ENCODE measurements at regions not wholly inside any gene's neighbourhood (a gene's known extent, or its start where the extent isn't known, plus 50 kb on each side); places are given as distances from the start of the nearest gene placed in this dataset.
"Not testable (repeated sequence)": the region's sequence is repeated elsewhere in the genome, so short reads cannot be mapped to it uniquely, and the experiment has no call there.

GRCh38 chr6:145147981-145148749, 587.2 kb downstream of the EPM2A start:
- intact Hi-C loops (cut with DNase I): no loop called here
- DNase-seq (ENCODE audit: low spot score): no peak

- intact Hi-C loops (cut with DNase I): no loop called here
- DNase-seq (ENCODE audit: low spot score): no peak
These were observed 586.5 kb downstream of the EPM2A start for GRCh38 chr6:145148776-145149175.

GRCh38 chr6:145151624-145152023, 583.7 kb downstream of the EPM2A start:
- intact Hi-C loops (cut with DNase I): no loop called here
- DNase-seq (ENCODE audit: low spot score): no peak

- intact Hi-C loops (cut with DNase I): no loop called here
- no peak for DNase-seq (ENCODE audit: low spot score)
These were observed 581.8 kb downstream of the EPM2A start for GRCh38 chr6:145153495-145153894.

- intact Hi-C loops (cut with DNase I): no loop called here
- DNase-seq (ENCODE audit: low spot score): no peak
These were observed 579.9 kb downstream of the EPM2A start for GRCh38 chr6:145155411-145155810.

GRCh38 chr6:145155873-145156782, 579.2 kb downstream of the EPM2A start:
- DNase-seq (ENCODE audit: low spot score): no peak
- intact Hi-C loops (cut with DNase I): no loop called here

GRCh38 chr6:145158636-145159035, 576.7 kb downstream of the EPM2A start:
- intact Hi-C loops (cut with DNase I); DNase-seq (ENCODE audit: low spot score): not testable (repeated sequence)

GRCh38 chr6:145159921-145160320, 575.4 kb downstream of the EPM2A start:
- DNase-seq (ENCODE audit: low spot score): no peak
- intact Hi-C loops (cut with DNase I): no loop called here

GRCh38 chr6:145161501-145161900, 573.8 kb downstream of the EPM2A start:
- intact Hi-C loops (cut with DNase I): no loop called here
- no peak for DNase-seq (ENCODE audit: low spot score)

GRCh38 chr6:145169726-145170224, 565.5 kb downstream of the EPM2A start:
- intact Hi-C loops (cut with DNase I): loop anchor here in 1 of 2 donors (10.0 kb wide), 1 partner anchor 715 kb away; no protein-coding TSS in a partner anchor
- DNase-seq (ENCODE audit: low spot score): no peak

- intact Hi-C loops (cut with DNase I): loop anchor here in 1 of 2 donors (10.0 kb wide), 1 partner anchor 709 kb away; no protein-coding TSS in a partner anchor
- DNase-seq (ENCODE audit: low spot score): no peak
These were observed 559.9 kb downstream of the EPM2A start for GRCh38 chr6:145175470-145175869.

- intact Hi-C loops (cut with DNase I): loop anchor here in 1 of 2 donors (10.0 kb wide), 1 partner anchor 706 kb away; no protein-coding TSS in a partner anchor
- DNase-seq (ENCODE audit: low spot score): no peak
These were observed 556.9 kb downstream of the EPM2A start for GRCh38 chr6:145178391-145178790.

- intact Hi-C loops (cut with DNase I): no loop called here
- DNase-seq (ENCODE audit: low spot score): no peak
These were observed 547.7 kb downstream of the EPM2A start for GRCh38 chr6:145187491-145188206.

- intact Hi-C loops (cut with DNase I): no loop called here
These were observed 545.5 kb downstream of the EPM2A start for GRCh38 chr6:145189836-145190235.

GRCh38 chr6:145194389-145194788, 540.9 kb downstream of the EPM2A start:
- intact Hi-C loops (cut with DNase I): no loop called here
- DNase-seq (ENCODE audit: low spot score): no peak

More at GRCh38 chr6:145189836-145190235, 545.5 kb downstream of the EPM2A start:
- DNase-seq (ENCODE audit: low spot score): no peak

GRCh38 chr6:145199961-145200360, 535.4 kb downstream of the EPM2A start:
- DNase-seq (ENCODE audit: low spot score): no peak
- intact Hi-C loops (cut with DNase I): no loop called here

GRCh38 chr6:145204301-145204700, 531.0 kb downstream of the EPM2A start:
- no peak for DNase-seq (ENCODE audit: low spot score)
- intact Hi-C loops (cut with DNase I): no loop called here

- DNase-seq (ENCODE audit: low spot score): no peak
- intact Hi-C loops (cut with DNase I): no loop called here
These were observed 528.9 kb downstream of the EPM2A start for GRCh38 chr6:145206247-145206907.

- intact Hi-C loops (cut with DNase I): no loop called here
- DNase-seq (ENCODE audit: low spot score): no peak
These were observed 526.8 kb downstream of the EPM2A start for GRCh38 chr6:145208474-145208873.
